H1 (cell line): ENCODE measurements at regions not wholly inside any gene's neighbourhood (a gene's known extent, or its start where the extent isn't known, plus 50 kb on each side); places are given as distances from the start of the nearest gene placed in this dataset.

ENCODE experiments used
- CTCF ChIA-PET: fragments of 300-600 bp; sonication (Branson Sonifier 250); formaldehyde crosslinking; loops from one replicate; lab custom pipeline; 2021; ENCODE audit not compliant: partially characterized antibody; lab: Charles Lee
- POLR2A ChIA-PET: fragments of 300-600 bp; sonication (Branson Sonifier 250); formaldehyde crosslinking; loops from one replicate; lab custom pipeline; 2021; ENCODE audit warnings: inconsistent platforms; ENCODE audit not compliant: partially characterized antibody; lab: Charles Lee
- DNase-seq, 2 experiments: peaks; one replicate each; pipeline versions ENCODE4 v3.0.0 to v3.0.0-alpha.2; 2010 to 2022; ENCODE audit warnings: low spot score in 2 of 2, low read depth in 1 of 2, mixed read lengths in 1 of 2
- FAIRE-seq: peaks from 2 replicates; lab custom pipeline; 2011; peaks lifted over from hg19 to GRCh38; lab: Jason Lieb, UNC
- H2AFZ ChIP-seq: 2 replicates; pipeline ENCODE4 v1.8.1; 2012; ENCODE audit warnings: low read length, inconsistent platforms
- H2AK5ac ChIP-seq: 2 replicates; pipeline ENCODE4 v1.6.1; 2013; ENCODE audit warnings: low read depth, low read length
- H2BK120ac ChIP-seq: replicated peaks from 2 replicates; pipeline ENCODE3; 2013; ENCODE audit warnings: low read depth, low read length, inconsistent platforms
- H2BK12ac ChIP-seq: 2 replicates; pipeline ENCODE4 v1.6.1; 2013; ENCODE audit warnings: low read depth, low read length
- H2BK15ac ChIP-seq: 2 replicates; pipeline ENCODE4 v1.6.1; 2013; ENCODE audit warnings: low read length
- H2BK20ac ChIP-seq: 2 replicates; pipeline ENCODE4 v1.6.1; 2013; ENCODE audit warnings: low read length
- H2BK5ac ChIP-seq: 2 replicates; pipeline ENCODE4 v1.6.1; 2013; ENCODE audit warnings: low read depth, low read length
- H3K14ac ChIP-seq: 2 replicates; pipeline ENCODE4 v1.6.1; 2013; ENCODE audit warnings: inconsistent platforms; ENCODE audit not compliant: insufficient read length
- H3K18ac ChIP-seq: 2 replicates; pipeline ENCODE4 v1.6.1; 2013; ENCODE audit warnings: low read length; ENCODE audit errors: extremely low read depth
- H3K23ac ChIP-seq: 2 replicates; pipeline ENCODE4 v1.6.1; 2013; ENCODE audit warnings: inconsistent platforms; ENCODE audit not compliant: insufficient read length
- H3K23me2 ChIP-seq: 2 replicates; pipeline ENCODE4 v1.6.1; 2013; ENCODE audit warnings: low read depth, low read length
- H3K27ac ChIP-seq: 2 replicates; pipeline ENCODE4 v1.6.1; 2011; ENCODE audit warnings: low read depth, low read length, inconsistent platforms
- H3K27me3 ChIP-seq, 4 experiments: replicated peaks in 1 of 4; 1 replicate in 1 of 4; 2 replicates in 3 of 4; pipeline versions ENCODE4 v1.6.1 to v1.8.1; 2011 to 2013; ENCODE audit warnings: low read length in 3 of 4, mild to moderate bottlenecking in 3 of 4, inconsistent platforms in 2 of 4, mixed read lengths in 2 of 4, moderate library complexity in 1 of 4; ENCODE audit not compliant: control insufficient read depth in 3 of 4, insufficient read depth in 3 of 4; ENCODE audit errors: extremely low read depth in 1 of 4
- H3K36me3 ChIP-seq, 4 experiments: 2 replicates each; pipeline versions ENCODE4 v1.6.1 to v1.8.1; 2011 to 2013; ENCODE audit warnings: mild to moderate bottlenecking in 4 of 4, low read length in 3 of 4, moderate library complexity in 2 of 4, control low read depth in 1 of 4, inconsistent platforms in 1 of 4; ENCODE audit not compliant: insufficient read depth in 4 of 4, control insufficient read depth in 2 of 4
- H3K4ac ChIP-seq: replicated peaks from 2 replicates; pipeline ENCODE3; 2013; ENCODE audit warnings: low read length, low read depth, mixed read lengths, inconsistent platforms; ENCODE audit not compliant: insufficient read length
- H3K4me1 ChIP-seq, 4 experiments: replicated peaks in 1 of 4; 1 replicate in 1 of 4; 2 replicates in 3 of 4; pipeline versions ENCODE4 v1.6.1 to v1.8.1; 2011 to 2013; ENCODE audit warnings: low read length in 3 of 4, inconsistent platforms in 2 of 4, mixed read lengths in 1 of 4; ENCODE audit not compliant: insufficient read depth in 4 of 4, control insufficient read depth in 3 of 4
- H3K4me2 ChIP-seq, 2 experiments: 2 replicates each; pipeline versions ENCODE4 v1.6.1 to v1.8.1; 2011 to 2013; ENCODE audit warnings: low read depth in 2 of 2, low read length in 2 of 2, control low read depth in 1 of 2, inconsistent platforms in 1 of 2, mild to moderate bottlenecking in 1 of 2; ENCODE audit not compliant: insufficient read depth in 1 of 2
- H3K4me3 ChIP-seq, 4 experiments: fragments of 200-600, 300-600 bp in 1 of 4; sonication (generic), shearing (Covaris generic), sonication (Bioruptor Twin) in 1 of 4; 2 replicates each; pipeline versions ENCODE4 v1.5.1 to v1.8.1; 2011 to 2016; ENCODE audit warnings: low read length in 4 of 4, low read depth in 3 of 4, control low read depth in 2 of 4, inconsistent platforms in 2 of 4, mild to moderate bottlenecking in 2 of 4, mixed read lengths in 1 of 4, moderate library complexity in 1 of 4; ENCODE audit not compliant: insufficient read depth in 2 of 4; ENCODE audit errors: extremely low read depth in 1 of 4
- H3K56ac ChIP-seq: replicated peaks from 2 replicates; pipeline ENCODE3; 2013; ENCODE audit warnings: low read depth, mild to moderate bottlenecking, mixed read lengths, low read length, inconsistent platforms; ENCODE audit not compliant: insufficient read length
- H3K79me1 ChIP-seq: 2 replicates; pipeline ENCODE4 v1.6.1; 2013; ENCODE audit warnings: low read depth, low read length, control low read depth
- H3K79me2 ChIP-seq, 2 experiments: 2 replicates each; pipeline versions ENCODE4 v1.6.1 to v1.8.1; 2012 to 2013; ENCODE audit warnings: low read length in 2 of 2, mild to moderate bottlenecking in 2 of 2, inconsistent platforms in 1 of 2; ENCODE audit not compliant: insufficient read depth in 2 of 2, control insufficient read depth in 1 of 2
- H3K9ac ChIP-seq, 4 experiments: replicated peaks in 1 of 4; 1 replicate in 1 of 4; 2 replicates in 3 of 4; pipeline versions ENCODE4 v1.6.1 to v1.8.1; 2011 to 2013; ENCODE audit warnings: low read depth in 3 of 4, low read length in 3 of 4, control low read depth in 2 of 4, mild to moderate bottlenecking in 2 of 4, moderate library complexity in 2 of 4, inconsistent platforms in 1 of 4; ENCODE audit errors: extremely low read depth in 1 of 4
- H3K9me3 ChIP-seq, 2 experiments: 2 replicates each; pipeline versions ENCODE4 v1.6.1 to v1.8.1; 2012 to 2013; ENCODE audit warnings: mild to moderate bottlenecking in 2 of 2, moderate library complexity in 2 of 2, control low read depth in 1 of 2, inconsistent platforms in 1 of 2, low read depth in 1 of 2, low read length in 1 of 2, mixed read lengths in 1 of 2; ENCODE audit not compliant: insufficient read depth in 2 of 2
- H4K20me1 ChIP-seq, 2 experiments: replicated peaks in 1 of 2; 2 replicates each; pipeline versions ENCODE3 to v1.8.1; 2011 to 2013; ENCODE audit warnings: inconsistent platforms in 2 of 2, low read length in 2 of 2, mild to moderate bottlenecking in 1 of 2; ENCODE audit not compliant: insufficient read depth in 2 of 2, control insufficient read depth in 1 of 2
- H4K5ac ChIP-seq: 2 replicates; pipeline ENCODE4 v1.6.1; 2013; ENCODE audit warnings: low read length, low read depth, mixed read lengths, inconsistent platforms; ENCODE audit not compliant: insufficient read length
- H4K8ac ChIP-seq: 2 replicates; pipeline ENCODE4 v1.8.0; 2013; ENCODE audit warnings: mild to moderate bottlenecking, moderate library complexity, low read length, inconsistent platforms; ENCODE audit not compliant: insufficient read depth; ENCODE audit errors: extremely low read depth
- H4K91ac ChIP-seq: replicated peaks from 2 replicates; pipeline ENCODE3; 2013; ENCODE audit warnings: low read length, mixed read lengths, inconsistent platforms; ENCODE audit not compliant: insufficient read length
- CBX5 ChIP-seq: fragments of 300-800, 300-1000 bp; sonication (generic); IDR thresholded peaks from 2 replicates; pipeline ENCODE4 v1.7.1; 2016; ENCODE audit warnings: antibody characterized with exemption, low read length, low read depth
- CEBPB ChIP-seq: IDR thresholded peaks from 2 replicates; pipeline ENCODE4 v1.6.1; 2012; ENCODE audit warnings: low read depth, low read length
- SIRT6 ChIP-seq: IDR thresholded peaks from one replicate; pipeline ENCODE4 v1.7.1; 2012; ENCODE audit warnings: low read length, inconsistent platforms
- WGBS, 2 experiments: shearing (Covaris generic) in 1 of 2; methylation state at CpG; one replicate each; pipeline versions ENCODE4 v1.1.6 to v1.1.7; 2013 to 2015; ENCODE audit warnings: low lambda C conversion rate in 2 of 2, mixed read lengths in 2 of 2, inconsistent platforms in 1 of 2, low coverage in 1 of 2, missing lambda C conversion rate in 1 of 2; ENCODE audit not compliant: insufficient replicate concordance in 2 of 2, insufficient coverage in 1 of 2, insufficient read length in 1 of 2; ENCODE audit errors: extremely low coverage in 1 of 2, missing lambda C conversion rate in 1 of 2; 5-methylcytosine and 5-hydroxymethylcytosine counted together

DNA sequence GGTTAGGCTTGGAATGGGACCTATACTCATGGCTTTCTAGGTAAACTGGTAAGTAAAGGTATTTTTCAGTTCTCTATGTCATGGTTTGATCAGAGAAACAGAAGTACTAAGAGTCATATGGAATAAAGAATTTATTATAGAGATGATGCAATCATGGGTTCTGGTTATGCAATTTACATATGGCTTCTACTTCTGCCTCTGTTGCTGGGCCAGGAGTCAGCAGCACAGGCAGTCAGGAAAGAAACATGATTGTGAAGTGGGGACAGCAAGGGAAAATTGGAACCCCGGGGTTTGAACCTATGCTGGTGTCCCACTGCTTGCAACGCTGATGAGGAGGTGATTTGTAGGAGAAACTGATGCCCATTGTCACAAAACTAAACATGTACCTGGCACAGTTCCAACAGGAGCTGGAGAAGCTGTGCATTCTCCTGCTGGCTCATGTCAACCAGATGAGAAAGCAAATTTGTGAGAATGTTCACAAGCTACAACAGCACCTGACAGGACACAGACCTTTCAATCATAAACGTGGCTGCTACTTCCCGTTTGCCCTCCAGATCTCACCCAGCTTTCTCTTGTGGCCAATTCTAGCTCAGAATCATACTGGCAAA lies 887.1 kb downstream of the TFAP2A start:
- no peaks in the 10 kb centered on the region for H3K9me3 ChIP-seq
- H2BK12ac ChIP-seq = no peak overlapping the region
- no peak overlapping the region for H3K9ac ChIP-seq
- no peaks in the 10 kb centered on the region for H4K20me1 ChIP-seq
- WGBS, 2 experiments = 87% methylated on average over 4 of the region's 4 CpGs; no CpG with 5 or more reads in 1 of the 2 experiments
- no peak overlapping the region for H3K14ac ChIP-seq
- no peak overlapping the region for H3K23ac ChIP-seq
- H3K4me1 ChIP-seq = no peaks in the 10 kb centered on the region
- no peak for FAIRE-seq
- no peaks in the 10 kb centered on the region for H3K79me1 ChIP-seq
- ChIA-PET POLR2A (no interaction called here), CTCF (interaction anchor here (0.9 kb wide), 1 partner anchor 13 kb away, joined by 3 read pairs; no protein-coding TSS in a partner anchor)
- no peak overlapping the region for H4K91ac ChIP-seq
- no peaks in the 10 kb centered on the region for H3K27me3 ChIP-seq
- no peak for TF ChIP-seq SIRT6
- TF ChIP-seq CBX5 = no peak
- TF ChIP-seq CEBPB = peak; percentile 85
- no peak overlapping the region for H3K27ac ChIP-seq
- no peak for DNase-seq
- H3K4me2 ChIP-seq = no peak overlapping the region
- no peak overlapping the region for H2AK5ac ChIP-seq
- no peak overlapping the region for H4K5ac ChIP-seq
- no peaks in the 10 kb centered on the region for H3K23me2 ChIP-seq
- no peak overlapping the region for H2BK120ac ChIP-seq
- no peaks in the 10 kb centered on the region for H3K79me2 ChIP-seq
- no peaks in the 10 kb centered on the region for H3K36me3 ChIP-seq
- no peak overlapping the region for H3K56ac ChIP-seq
- 0 out of 2 replicates have a peak overlapping the region, but pooled peaks have one; percentile 54 for H2AFZ ChIP-seq
- H3K4me3 ChIP-seq = no peak overlapping the region
- no peak overlapping the region for H2BK20ac ChIP-seq
- no peak overlapping the region for H3K4ac ChIP-seq
- no peak overlapping the region for H3K18ac ChIP-seq
- H4K8ac ChIP-seq = no peak overlapping the region
- no peak overlapping the region for H2BK5ac ChIP-seq
- no peak overlapping the region for H2BK15ac ChIP-seq
